LNCaP clone FGC (cell line): ENCODE measurements at regions not wholly inside any gene's neighbourhood (a gene's known extent, or its start where the extent isn't known, plus 50 kb on each side); places are given as distances from the start of the nearest gene placed in this dataset.

Source experiments
- DNase-seq: peaks from one replicate; pipeline ENCODE4 v3.0.0-alpha.2; 2011; ENCODE audit warnings: low read depth
- H3K4me3 ChIP-seq: 2 replicates; pipeline ENCODE4 v1.5.1; 2011; ENCODE audit warnings: mild to moderate bottlenecking, low read depth, low read length, control low read depth
- TF ChIP-seq, protein P1 (sequence below): IDR thresholded peaks from 2 replicates; pipeline ENCODE4 v1.5.1; 2012; ENCODE audit warnings: mild to moderate bottlenecking; ENCODE audit not compliant: control insufficient read depth, insufficient read depth; ENCODE audit errors: extremely low read depth

GRCh38 chrX:39929379-39930025 is 168.3 kb downstream of the BCOR start:
- H3K4me3 ChIP-seq, result no peak overlapping the region
- TF ChIP-seq, protein P1, sequence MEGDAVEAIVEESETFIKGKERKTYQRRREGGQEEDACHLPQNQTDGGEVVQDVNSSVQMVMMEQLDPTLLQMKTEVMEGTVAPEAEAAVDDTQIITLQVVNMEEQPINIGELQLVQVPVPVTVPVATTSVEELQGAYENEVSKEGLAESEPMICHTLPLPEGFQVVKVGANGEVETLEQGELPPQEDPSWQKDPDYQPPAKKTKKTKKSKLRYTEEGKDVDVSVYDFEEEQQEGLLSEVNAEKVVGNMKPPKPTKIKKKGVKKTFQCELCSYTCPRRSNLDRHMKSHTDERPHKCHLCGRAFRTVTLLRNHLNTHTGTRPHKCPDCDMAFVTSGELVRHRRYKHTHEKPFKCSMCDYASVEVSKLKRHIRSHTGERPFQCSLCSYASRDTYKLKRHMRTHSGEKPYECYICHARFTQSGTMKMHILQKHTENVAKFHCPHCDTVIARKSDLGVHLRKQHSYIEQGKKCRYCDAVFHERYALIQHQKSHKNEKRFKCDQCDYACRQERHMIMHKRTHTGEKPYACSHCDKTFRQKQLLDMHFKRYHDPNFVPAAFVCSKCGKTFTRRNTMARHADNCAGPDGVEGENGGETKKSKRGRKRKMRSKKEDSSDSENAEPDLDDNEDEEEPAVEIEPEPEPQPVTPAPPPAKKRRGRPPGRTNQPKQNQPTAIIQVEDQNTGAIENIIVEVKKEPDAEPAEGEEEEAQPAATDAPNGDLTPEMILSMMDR, result no peak
- no peak for DNase-seq

DNA sequence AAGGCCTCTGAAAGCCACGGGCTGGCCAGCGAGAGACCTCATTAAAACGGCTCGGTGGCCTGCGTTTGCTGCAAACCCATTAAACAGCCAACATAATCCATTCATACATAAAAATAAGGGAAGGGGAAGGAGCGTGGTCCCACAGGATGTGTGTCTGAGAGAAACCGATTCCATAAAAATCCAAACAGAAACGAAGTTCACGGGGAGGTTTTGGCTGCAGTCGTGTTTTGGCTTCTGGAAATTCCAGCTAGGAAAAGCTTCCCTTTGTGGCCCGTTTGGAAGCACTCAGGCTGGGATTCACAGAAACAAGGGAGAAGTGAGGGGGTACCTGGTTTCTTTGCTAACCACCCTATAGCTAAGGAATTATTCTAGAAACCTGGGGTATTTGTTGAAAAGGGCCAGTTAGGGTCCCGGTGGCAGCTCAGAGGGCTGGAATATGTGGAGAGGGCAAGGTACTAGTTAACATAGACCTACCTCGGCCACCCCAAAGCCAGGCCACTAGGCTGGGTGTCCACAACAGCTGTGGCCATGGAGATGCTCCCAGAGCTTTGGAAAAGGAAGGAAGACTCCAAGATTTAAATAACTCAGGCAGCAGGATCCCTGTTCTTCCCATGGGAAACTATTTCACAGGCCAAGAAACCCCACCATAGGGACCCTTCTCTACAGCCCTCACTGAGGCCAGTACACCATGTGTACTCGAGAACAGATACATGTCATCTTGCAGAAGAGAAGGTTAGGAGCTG is 166.8 kb downstream of the BCOR start:
- H3K4me3 ChIP-seq, result no peak overlapping the region
- TF ChIP-seq, protein P1, result no peak
- DNase-seq, result no peak

GRCh38 chrX:39931529-39932282 is 166.1 kb downstream of the BCOR start:
- TF ChIP-seq, protein P1, result no peak
- no peak overlapping the region for H3K4me3 ChIP-seq

GRCh38 chrX:39935411-39936064 is 162.2 kb downstream of the BCOR start:
- no peak for DNase-seq
- no peak overlapping the region for H3K4me3 ChIP-seq
- TF ChIP-seq, protein P1, result no peak

More at GRCh38 chrX:39931529-39932282, 166.1 kb downstream of the BCOR start:
- DNase-seq, result no peak

GRCh38 chrX:39936886-39937770 is 160.6 kb downstream of the BCOR start:
- H3K4me3 ChIP-seq, result no peak overlapping the region
- TF ChIP-seq, protein P1, result no peak
- no peak for DNase-seq

DNA sequence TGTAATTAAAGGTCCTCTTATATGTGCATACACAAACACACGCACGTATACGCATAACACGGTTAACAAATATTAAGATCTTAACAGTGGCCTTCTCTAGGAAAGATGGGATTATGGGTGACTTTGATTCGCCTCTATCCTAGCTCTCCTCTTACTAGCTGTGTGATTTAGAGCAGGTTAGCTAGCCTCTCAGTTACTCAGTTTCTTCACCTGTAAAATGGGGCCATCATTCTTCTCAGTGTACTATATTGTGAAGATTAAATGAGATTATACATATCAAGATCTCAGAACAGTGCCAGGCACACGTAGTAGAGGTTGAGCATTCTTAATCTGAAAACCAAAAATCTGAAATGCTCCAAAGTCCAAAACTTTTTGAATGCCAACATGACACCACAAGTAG is 159.3 kb downstream of the BCOR start:
- H3K4me3 ChIP-seq, result no peak overlapping the region
- DNase-seq, result no peak
- TF ChIP-seq, protein P1, result no peak
